PC-3 (cell line): ENCODE measurements at regions not wholly inside any gene's neighbourhood (a gene's known extent, or its start where the extent isn't known, plus 50 kb on each side); places are given as distances from the start of the nearest gene placed in this dataset.

Experiments
- ATAC-seq: fragments of 200-7000 bp; cut with Tn5 transposase; 2 replicates; pipeline ENCODE4 v1.9.1; 2020; ENCODE audit warnings: mild to moderate bottlenecking, moderate library complexity
- BruUV-seq: library from RNA; stranded (reverse); fragments of 400-500 nt; replicated peaks from 2 replicates; lab custom pipeline; 2021; lab: Mats Ljungman, UMichigan
- CTCF ChIA-PET: fragments of 300-600 bp; sonication (Branson Sonifier 250); formaldehyde crosslinking; loops from one replicate; lab custom pipeline; 2022; ENCODE audit warnings: antibody characterized with exemption; lab: Charles Lee
- POLR2A ChIA-PET: fragments of 300-600 bp; sonication (Branson Sonifier 250); formaldehyde crosslinking; loops from one replicate; lab custom pipeline; 2022; ENCODE audit warnings: antibody characterized with exemption; ENCODE audit not compliant: unreplicated experiment; lab: Charles Lee
- DNase-seq: peaks from one replicate; pipeline ENCODE4 v3.0.0-alpha.2; 2015
- H2AFZ ChIP-seq: fragments of 300-600 bp; sonication (generic); 2 replicates; pipeline ENCODE4 v1.6.0; 2016; ENCODE audit warnings: antibody characterized with exemption, low read length
- H3F3A ChIP-seq: fragments of 300-600 bp; sonication (generic); one replicate; pipeline ENCODE4 v1.6.0; 2017; ENCODE audit warnings: antibody characterized with exemption, low read length, control low read depth, mild to moderate bottlenecking; ENCODE audit not compliant: unreplicated experiment
- H3K27ac ChIP-seq: fragments of 300-600 bp; sonication (generic); 2 replicates; pipeline ENCODE4 v1.5.1; 2016; ENCODE audit warnings: mild to moderate bottlenecking, low read length
- H3K27me3 ChIP-seq: fragments of 300-600 bp; sonication (generic); 2 replicates; pipeline ENCODE4 v1.6.1; 2016; ENCODE audit warnings: low read length, mixed read lengths
- H3K36me3 ChIP-seq: fragments of 300-600 bp; sonication (generic); 2 replicates; pipeline ENCODE4 v1.6.1; 2016; ENCODE audit warnings: low read depth, mixed run types, low read length, mixed read lengths
- H3K4me1 ChIP-seq: fragments of 300-600 bp; sonication (generic); 2 replicates; pipeline ENCODE4 v1.5.1; 2016; ENCODE audit warnings: low read length; ENCODE audit not compliant: insufficient read depth
- H3K4me2 ChIP-seq: fragments of 300-600 bp; sonication (generic); 2 replicates; pipeline ENCODE4 v1.6.0; 2016; ENCODE audit warnings: low read length
- H3K4me3 ChIP-seq: fragments of 300-600 bp; sonication (generic); 2 replicates; pipeline ENCODE4 v1.5.1; 2016; ENCODE audit warnings: mild to moderate bottlenecking, low read length, mixed read lengths
- H3K79me2 ChIP-seq: fragments of 300-600 bp; sonication (generic); 2 replicates; pipeline ENCODE4 v1.6.1; 2017; ENCODE audit warnings: low read length, mixed read lengths
- H3K9ac ChIP-seq: fragments of 300-600 bp; sonication (generic); 2 replicates; pipeline ENCODE4 v1.6.0; 2016; ENCODE audit warnings: mild to moderate bottlenecking, low read length
- H3K9me2 ChIP-seq: fragments of 300-600 bp; sonication (generic); replicated peaks from 2 replicates; pipeline ENCODE4 v1.6.1; 2016; ENCODE audit warnings: mixed run types, low read length, mixed read lengths
- H3K9me3 ChIP-seq: fragments of 300-600 bp; sonication (generic); 2 replicates; pipeline ENCODE4 v1.6.1; 2016; ENCODE audit warnings: low read length, mixed read lengths
- H4K20me1 ChIP-seq: fragments of 300-600 bp; sonication (generic); 2 replicates; pipeline ENCODE4 v1.6.1; 2016; ENCODE audit warnings: low read length, mixed read lengths
- CTCF ChIP-seq: fragments of 300-600 bp; sonication (generic); conservative IDR thresholded peaks from 2 replicates; pipeline ENCODE4 v1.5.1; 2017; ENCODE audit warnings: antibody characterized with exemption, low read depth, mild to moderate bottlenecking, low read length
- EZH2 ChIP-seq: fragments of 300-600 bp; sonication (generic); IDR thresholded peaks from one replicate; pipeline ENCODE4 v1.6.1; 2017; ENCODE audit warnings: antibody characterized with exemption, mild to moderate bottlenecking, low read length; ENCODE audit not compliant: unreplicated experiment
- EZH2phosphoT487 ChIP-seq: fragments of 300-600 bp; sonication (generic); IDR thresholded peaks from 2 replicates; pipeline ENCODE4 v1.6.1; 2018; ENCODE audit warnings: mild to moderate bottlenecking, antibody characterized with exemption, low read length, borderline replicate concordance
- intact Hi-C: fragments of 100-400 bp; cut with micrococcal nuclease; formaldehyde crosslinking; loops from 2 replicates; pipeline ENCODE4 v1.9.0; 2023

- Histone ChIP-seq H2AFZ (no peak overlapping the region), H3K79me2 (no peaks in the 10 kb centered on the region), H3K4me1 (no peaks in the 10 kb centered on the region), H3K9ac (no peak overlapping the region), H3K27me3 (no peaks in the 10 kb centered on the region), H3K36me3 (no peaks in the 10 kb centered on the region), H3K27ac (no peak overlapping the region), H3K9me2 (no peaks in the 10 kb centered on the region), H3F3A (no peaks in the 10 kb centered on the region), H3K9me3 (no peaks in the 10 kb centered on the region), H4K20me1 (no peaks in the 10 kb centered on the region), H3K4me3 (no peak overlapping the region), H3K4me2 (no peak overlapping the region)
- intact Hi-C loops = no loop called here
- POLR2A ChIA-PET = no interaction called here
- BruUV-seq = no TSS peak
- DNase-seq = no peak
- TF ChIP-seq EZH2 = no peak
- no peak for TF ChIP-seq EZH2phosphoT487
- no peak for TF ChIP-seq CTCF
- CTCF ChIA-PET = no interaction called here
- ATAC-seq = no peak
Observed at GRCh38 chr4:124579896-124580295, 132.6 kb downstream of the ANKRD50 start.

GRCh38 chr4:124583797-124584196 lies 128.7 kb downstream of the ANKRD50 start:
- CTCF ChIA-PET = no interaction called here
- ATAC-seq = no peak

GRCh38 chr4:124589786-124590185 lies 122.7 kb downstream of the ANKRD50 start:
- TF ChIP-seq EZH2 (no peak), EZH2phosphoT487 (no peak), CTCF (no peak)
- Histone ChIP-seq H3K27me3 (no peaks in the 10 kb centered on the region), H3K27ac (no peak overlapping the region), H3K36me3 (no peaks in the 10 kb centered on the region), H2AFZ (no peak overlapping the region), H3K4me3 (no peak overlapping the region), H3F3A (no peaks in the 10 kb centered on the region), H3K4me1 (no peaks in the 10 kb centered on the region), H3K9me2 (no peaks in the 10 kb centered on the region), H3K9ac (no peak overlapping the region), H3K9me3 (no peaks in the 10 kb centered on the region), H3K79me2 (no peaks in the 10 kb centered on the region), H3K4me2 (no peak overlapping the region), H4K20me1 (no peaks in the 10 kb centered on the region)
- ATAC-seq (no peak), DNase-seq (no peak)
- ChIA-PET CTCF (no interaction called here), POLR2A (no interaction called here)
- intact Hi-C loops = no loop called here
- BruUV-seq = no TSS peak

More at GRCh38 chr4:124583797-124584196, 128.7 kb downstream of the ANKRD50 start:
- no peaks in the 10 kb centered on the region for H4K20me1 ChIP-seq
- no peak overlapping the region for H3K4me3 ChIP-seq
- no peaks in the 10 kb centered on the region for H3K79me2 ChIP-seq
- DNase-seq = no peak
- H3K36me3 ChIP-seq = no peaks in the 10 kb centered on the region
- intact Hi-C loops = no loop called here
- H2AFZ ChIP-seq = no peak overlapping the region
- H3K27me3 ChIP-seq = no peaks in the 10 kb centered on the region
- no peaks in the 10 kb centered on the region for H3F3A ChIP-seq
- H3K27ac ChIP-seq = no peak overlapping the region
- H3K4me2 ChIP-seq = no peak overlapping the region
- no peaks in the 10 kb centered on the region for H3K4me1 ChIP-seq
- POLR2A ChIA-PET = no interaction called here
- no peak for TF ChIP-seq CTCF
- no TSS peak for BruUV-seq
- no peaks in the 10 kb centered on the region for H3K9me3 ChIP-seq
- no peaks in the 10 kb centered on the region for H3K9me2 ChIP-seq
- H3K9ac ChIP-seq = no peak overlapping the region
